NB4 (cell line): ENCODE measurements at regions not wholly inside any gene's neighbourhood (a gene's known extent, or its start where the extent isn't known, plus 50 kb on each side); places are given as distances from the start of the nearest gene placed in this dataset.

Experiments used
- CTCF ChIP-seq: IDR thresholded peaks from one replicate; pipeline ENCODE4 v1.5.1; 2012; ENCODE audit warnings: low read depth, low read length
- POLR2A ChIP-seq: IDR thresholded peaks from 2 replicates; pipeline ENCODE4 v1.6.1; 2011; ENCODE audit warnings: mild to moderate bottlenecking; ENCODE audit not compliant: insufficient read length; ENCODE audit errors: extremely low read depth
- TF ChIP-seq, protein P1 (sequence below): IDR thresholded peaks from 2 replicates; pipeline ENCODE4 v1.6.1; 2011; ENCODE audit warnings: low read depth, low read length

- TF ChIP-seq CTCF (no peak), POLR2A (no peak)
- TF ChIP-seq, protein P1, sequence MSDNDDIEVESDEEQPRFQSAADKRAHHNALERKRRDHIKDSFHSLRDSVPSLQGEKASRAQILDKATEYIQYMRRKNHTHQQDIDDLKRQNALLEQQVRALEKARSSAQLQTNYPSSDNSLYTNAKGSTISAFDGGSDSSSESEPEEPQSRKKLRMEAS: no peak
Observed at GRCh38 chr6:169078399-169079145, 175.1 kb downstream of the THBS2 start.
